D721Med (cell line): ENCODE measurements at regions not wholly inside any gene's neighbourhood (a gene's known extent, or its start where the extent isn't known, plus 50 kb on each side); places are given as distances from the start of the nearest gene placed in this dataset.

Experiments used
- DNase-seq: peaks from one replicate; pipeline ENCODE4 v3.0.0; 2011; ENCODE audit warnings: low spot score; ENCODE audit not compliant: insufficient read length
- FAIRE-seq: peaks from 2 replicates; lab custom pipeline; 2011; peaks lifted over from hg19 to GRCh38; lab: Jason Lieb, UNC
- TF ChIP-seq, protein P1 (sequence below): IDR thresholded peaks from 2 replicates; pipeline ENCODE4 v1.5.1; 2012; ENCODE audit warnings: mild to moderate bottlenecking, control low read depth; ENCODE audit not compliant: insufficient read depth; ENCODE audit errors: missing control alignments

DNA sequence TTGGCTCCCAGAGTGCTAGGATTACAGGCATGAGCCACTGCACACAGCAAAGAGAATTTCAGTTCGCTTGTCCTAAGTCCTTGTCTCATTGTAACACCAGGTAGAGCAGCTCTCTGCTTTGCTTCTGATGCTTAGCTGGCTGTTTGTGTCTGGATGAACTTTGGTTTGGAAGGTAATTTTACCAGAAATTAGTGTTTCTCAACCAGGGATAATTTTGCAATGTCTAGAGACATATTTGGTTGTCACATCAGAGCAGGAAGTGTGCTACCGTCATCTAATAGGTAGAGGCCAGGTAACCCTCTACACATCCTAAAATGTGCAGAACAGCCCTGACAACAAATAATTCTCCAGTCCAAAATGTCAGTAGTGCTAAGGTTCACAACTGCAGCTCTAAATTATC, 108.8 kb downstream of the SNX18 start:
- TF ChIP-seq, protein P1, sequence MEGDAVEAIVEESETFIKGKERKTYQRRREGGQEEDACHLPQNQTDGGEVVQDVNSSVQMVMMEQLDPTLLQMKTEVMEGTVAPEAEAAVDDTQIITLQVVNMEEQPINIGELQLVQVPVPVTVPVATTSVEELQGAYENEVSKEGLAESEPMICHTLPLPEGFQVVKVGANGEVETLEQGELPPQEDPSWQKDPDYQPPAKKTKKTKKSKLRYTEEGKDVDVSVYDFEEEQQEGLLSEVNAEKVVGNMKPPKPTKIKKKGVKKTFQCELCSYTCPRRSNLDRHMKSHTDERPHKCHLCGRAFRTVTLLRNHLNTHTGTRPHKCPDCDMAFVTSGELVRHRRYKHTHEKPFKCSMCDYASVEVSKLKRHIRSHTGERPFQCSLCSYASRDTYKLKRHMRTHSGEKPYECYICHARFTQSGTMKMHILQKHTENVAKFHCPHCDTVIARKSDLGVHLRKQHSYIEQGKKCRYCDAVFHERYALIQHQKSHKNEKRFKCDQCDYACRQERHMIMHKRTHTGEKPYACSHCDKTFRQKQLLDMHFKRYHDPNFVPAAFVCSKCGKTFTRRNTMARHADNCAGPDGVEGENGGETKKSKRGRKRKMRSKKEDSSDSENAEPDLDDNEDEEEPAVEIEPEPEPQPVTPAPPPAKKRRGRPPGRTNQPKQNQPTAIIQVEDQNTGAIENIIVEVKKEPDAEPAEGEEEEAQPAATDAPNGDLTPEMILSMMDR, result no peak
- FAIRE-seq, result no peak
- DNase-seq, result no peak

DNA sequence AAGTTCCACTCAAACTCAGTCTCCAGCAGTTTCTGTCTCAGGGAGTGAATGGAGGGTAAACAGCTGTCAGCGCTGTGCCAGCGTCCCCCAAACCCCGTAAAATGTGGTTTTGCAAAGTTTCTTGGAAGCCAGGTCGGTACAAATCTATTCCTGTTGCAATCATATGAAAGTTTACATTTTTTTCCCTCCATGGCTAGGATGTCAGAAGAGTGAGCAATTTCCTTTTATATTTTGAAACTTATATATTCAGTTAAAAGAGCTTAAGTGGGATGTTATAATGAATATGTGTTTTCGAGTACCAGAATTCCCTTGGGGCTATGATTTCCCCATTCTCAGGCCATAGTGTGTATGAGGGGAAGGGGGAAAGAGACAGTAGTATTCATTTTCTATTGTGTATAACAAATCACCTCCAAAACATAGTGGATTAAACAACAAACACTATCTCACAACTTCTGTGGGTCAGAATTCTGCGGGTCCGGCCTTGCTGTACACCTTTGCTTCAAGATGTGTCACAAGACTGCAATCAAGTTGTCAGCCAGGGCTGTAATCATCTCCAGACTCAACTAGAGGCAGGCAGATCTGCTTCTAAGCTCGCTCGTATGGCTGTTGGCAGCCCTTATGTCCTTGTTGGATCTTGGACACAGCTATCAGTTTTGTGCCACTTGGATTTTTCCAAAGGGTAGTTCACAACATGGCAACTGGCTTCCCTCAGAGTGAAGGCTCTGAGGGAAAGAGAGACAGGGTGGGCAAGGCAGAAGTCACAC, 107.4 kb downstream of the SNX18 start:
- FAIRE-seq, result no peak
- DNase-seq, result no peak
- TF ChIP-seq, protein P1, result no peak

DNA sequence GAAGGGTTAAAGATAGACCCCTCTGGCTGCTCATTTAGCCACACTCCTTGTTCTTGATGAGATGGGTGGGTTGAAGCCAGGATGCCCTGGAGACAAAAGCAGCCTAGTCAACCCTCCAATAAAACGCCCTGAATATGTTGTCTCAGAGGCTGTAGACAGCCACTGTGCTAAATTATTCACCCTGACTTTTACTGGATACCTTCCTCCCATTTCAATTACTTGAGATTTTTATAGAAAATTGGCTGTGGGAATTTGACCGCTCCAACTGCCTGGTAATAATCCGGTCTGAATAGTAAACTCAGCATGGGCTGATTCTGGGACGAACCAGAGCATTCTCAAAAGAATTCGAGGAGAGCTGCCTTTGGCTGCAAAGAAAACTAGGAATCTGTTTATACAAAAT, 104.2 kb downstream of the SNX18 start:
- DNase-seq, result no peak
- TF ChIP-seq, protein P1, result no peak
- no peak for FAIRE-seq

DNA sequence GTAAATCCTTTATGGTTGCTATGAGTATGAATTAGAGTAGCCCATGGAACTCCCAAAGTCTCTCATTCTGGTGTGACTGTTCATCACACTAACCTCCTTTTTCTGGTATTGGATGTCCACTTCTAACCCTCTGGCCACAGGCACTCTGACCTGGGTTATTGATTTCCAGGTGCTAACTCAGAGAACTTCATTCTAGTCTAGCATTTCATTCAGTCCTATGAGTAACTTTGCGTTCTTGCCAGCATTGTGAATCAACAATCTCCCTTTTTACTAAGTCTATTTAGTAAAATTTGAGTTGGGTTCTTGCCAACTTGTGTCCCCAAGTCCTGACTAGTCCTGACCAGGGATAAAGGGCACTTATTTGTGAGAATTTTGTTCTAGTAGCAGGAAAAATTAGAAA, 103.5 kb downstream of the SNX18 start:
- FAIRE-seq, result no peak
- TF ChIP-seq, protein P1, result no peak
- DNase-seq, result no peak

DNA sequence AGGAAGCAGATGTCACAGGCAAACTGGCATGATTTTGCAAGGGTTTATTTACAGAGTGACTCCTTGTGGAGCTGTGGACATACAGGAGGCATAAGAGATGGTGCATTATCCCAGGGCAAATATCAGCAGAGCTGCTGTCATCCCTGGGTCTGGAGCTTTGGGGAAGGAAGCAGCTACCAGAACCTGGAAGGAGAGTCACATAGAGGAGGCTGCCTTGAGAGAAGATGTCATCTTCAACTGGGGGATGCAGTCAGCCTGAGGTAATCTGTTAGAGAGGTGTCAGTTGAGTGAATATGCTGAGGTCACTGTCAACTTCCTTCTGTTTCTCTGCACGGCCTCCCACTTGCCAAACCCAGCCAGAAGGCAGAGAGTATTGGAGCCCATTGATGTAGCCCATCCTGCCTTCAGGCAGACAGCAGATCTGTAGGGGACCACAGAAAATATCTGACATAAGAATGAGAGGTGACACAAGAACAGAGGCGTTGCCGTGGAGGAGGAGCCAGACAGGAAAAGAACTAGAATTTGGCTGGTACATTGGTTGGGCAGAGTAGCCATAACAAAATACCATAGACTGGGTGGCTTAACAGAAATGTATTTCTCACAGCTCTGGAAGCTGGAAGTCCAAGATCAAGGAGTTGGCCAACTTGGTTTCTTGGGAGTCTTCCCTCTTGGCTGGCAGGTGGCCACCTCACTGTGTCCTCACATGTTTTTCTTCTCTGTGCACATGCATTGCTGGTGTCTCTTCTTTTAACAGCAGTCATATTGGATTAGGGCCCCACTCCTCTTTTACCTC, 102.8 kb downstream of the SNX18 start:
- no peak for FAIRE-seq
- TF ChIP-seq, protein P1, result no peak
- no peak for DNase-seq

DNA sequence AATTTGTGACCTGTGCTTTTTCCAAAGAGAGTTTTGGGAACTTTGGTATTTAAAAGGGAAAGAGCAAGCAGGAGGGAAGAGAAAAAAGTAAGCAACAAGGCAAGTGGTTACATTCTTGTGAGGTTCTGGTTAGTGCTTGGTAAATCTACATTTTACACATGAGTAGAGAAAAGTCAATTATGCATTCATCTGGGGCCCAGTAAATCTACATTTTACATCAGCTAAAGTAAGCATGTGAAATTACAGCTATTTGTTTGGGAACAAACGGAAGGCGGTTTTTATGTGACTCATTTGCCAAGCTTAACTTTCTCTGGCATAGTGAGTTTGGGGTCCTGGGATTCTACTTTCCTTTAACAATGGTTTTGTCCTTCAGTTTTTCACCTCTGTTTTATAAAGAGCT, 102.2 kb downstream of the SNX18 start:
- TF ChIP-seq, protein P1, result no peak
- FAIRE-seq, result no peak
- DNase-seq, result no peak
